Fibroblast of lung (primary cell): ENCODE measurements at regions not wholly inside any gene's neighbourhood (a gene's known extent, or its start where the extent isn't known, plus 50 kb on each side); places are given as distances from the start of the nearest gene placed in this dataset.

Experiments used
- DNase-seq, 2 donors: peaks; one replicate each; pipeline versions ENCODE4 v3.0.0 to v3.0.0-alpha.2; 2010; ENCODE audit warnings: low read depth in 2 of 2
- H2AFZ ChIP-seq: 2 replicates; pipeline ENCODE4 v1.5.1; 2012; ENCODE audit warnings: low read length, control low read depth, inconsistent platforms
- H3K27ac ChIP-seq: 2 replicates; pipeline ENCODE4 v1.5.1; 2011; ENCODE audit warnings: low read length, control low read depth; ENCODE audit not compliant: insufficient read depth
- H3K27me3 ChIP-seq: 2 replicates; pipeline ENCODE4 v1.5.1; 2011; ENCODE audit warnings: mild to moderate bottlenecking, low read length; ENCODE audit not compliant: control insufficient read depth, insufficient read depth
- H3K36me3 ChIP-seq: 2 replicates; pipeline ENCODE4 v1.5.1; 2011; ENCODE audit warnings: low read length; ENCODE audit not compliant: control insufficient read depth, insufficient read depth
- H3K4me1 ChIP-seq: 2 replicates; pipeline ENCODE4 v1.5.1; 2011; ENCODE audit warnings: low read length; ENCODE audit not compliant: control insufficient read depth, insufficient read depth; ENCODE audit errors: extremely low read depth
- H3K4me2 ChIP-seq: 2 replicates; pipeline ENCODE4 v1.5.1; 2011; ENCODE audit warnings: low read length, control low read depth; ENCODE audit not compliant: insufficient read depth; ENCODE audit errors: extremely low read depth
- H3K4me3 ChIP-seq, 4 experiments: fragments of 200-600 bp in 1 of 4; sonication (generic) in 1 of 4; replicated peaks in 1 of 4; 2 replicates each; pipeline ENCODE4 v1.5.1; 2011 to 2016; ENCODE audit warnings: low read length in 4 of 4, low read depth in 3 of 4, mild to moderate bottlenecking in 3 of 4, control low read depth in 2 of 4, inconsistent platforms in 1 of 4, mixed read lengths in 1 of 4; ENCODE audit not compliant: insufficient read depth in 1 of 4; ENCODE audit errors: control extremely low read depth in 1 of 4
- H3K79me2 ChIP-seq: 2 replicates; pipeline ENCODE4 v1.5.1; 2012; ENCODE audit warnings: mild to moderate bottlenecking, low read length, inconsistent platforms; ENCODE audit not compliant: control insufficient read depth, insufficient read depth
- H3K9ac ChIP-seq: 2 replicates; pipeline ENCODE4 v1.5.1; 2011; ENCODE audit warnings: mild to moderate bottlenecking, low read length, control low read depth; ENCODE audit not compliant: insufficient read depth
- H3K9me3 ChIP-seq: 2 replicates; pipeline ENCODE4 v1.5.1; 2012; ENCODE audit warnings: low read depth, low read length; ENCODE audit not compliant: control insufficient read depth, insufficient read depth
- H4K20me1 ChIP-seq: 2 replicates; pipeline ENCODE4 v1.5.1; 2011; ENCODE audit warnings: low read length; ENCODE audit not compliant: control insufficient read depth, insufficient read depth; ENCODE audit errors: extremely low read depth
- EZH2 ChIP-seq: IDR thresholded peaks from 2 replicates; pipeline ENCODE4 v1.5.1; 2012; ENCODE audit warnings: low read length, control low read depth, mild to moderate bottlenecking; ENCODE audit errors: missing control alignments
- TF ChIP-seq, protein P1 (sequence below), 2 donors: IDR thresholded peaks in 1 of 2; conservative IDR thresholded peaks in 1 of 2; 1 replicate in 1 of 2; 2 replicates in 1 of 2; pipeline ENCODE4 v1.5.1; 2011 to 2012; ENCODE audit warnings: low read length in 2 of 2, control low read depth in 1 of 2, inconsistent platforms in 1 of 2, low read depth in 1 of 2, mild to moderate bottlenecking in 1 of 2

DNA sequence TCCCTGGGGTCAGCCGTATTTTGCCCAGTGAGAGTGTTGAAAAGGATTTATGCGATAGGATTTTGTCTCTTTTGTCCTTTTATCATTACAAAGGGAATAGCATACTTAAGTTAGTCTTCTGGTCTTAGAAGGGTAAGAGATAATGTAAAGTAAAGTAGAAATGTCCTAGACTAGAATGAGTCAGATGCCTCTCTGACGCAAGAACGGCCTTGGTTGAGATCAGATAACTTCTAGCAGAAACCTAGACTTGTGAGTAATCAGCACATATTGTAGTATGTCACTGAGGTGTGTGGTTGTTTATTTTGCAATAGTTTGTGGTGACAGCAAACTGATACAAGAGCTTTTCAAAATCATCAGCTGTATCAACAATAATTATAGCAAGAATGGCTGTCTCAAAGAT is 866.1 kb downstream of the NSUN3 start:
- H3K79me2 ChIP-seq: no peaks in the 10 kb centered on the region
- no peak overlapping the region for H3K27ac ChIP-seq
- peak; percentile 23 to 74 for DNase-seq
- H3K27me3 ChIP-seq: no peaks in the 10 kb centered on the region
- no peaks in the 10 kb centered on the region for H3K36me3 ChIP-seq
- no peak overlapping the region for H2AFZ ChIP-seq
- no peak overlapping the region for H3K9ac ChIP-seq
- no peaks in the 10 kb centered on the region for H3K9me3 ChIP-seq
- no peaks in the 10 kb centered on the region for H3K4me1 ChIP-seq
- H3K4me2 ChIP-seq: no peak overlapping the region
- no peaks in the 10 kb centered on the region for H4K20me1 ChIP-seq
- H3K4me3 ChIP-seq: no peak overlapping the region
- no peak for TF ChIP-seq EZH2
- TF ChIP-seq, protein P1, sequence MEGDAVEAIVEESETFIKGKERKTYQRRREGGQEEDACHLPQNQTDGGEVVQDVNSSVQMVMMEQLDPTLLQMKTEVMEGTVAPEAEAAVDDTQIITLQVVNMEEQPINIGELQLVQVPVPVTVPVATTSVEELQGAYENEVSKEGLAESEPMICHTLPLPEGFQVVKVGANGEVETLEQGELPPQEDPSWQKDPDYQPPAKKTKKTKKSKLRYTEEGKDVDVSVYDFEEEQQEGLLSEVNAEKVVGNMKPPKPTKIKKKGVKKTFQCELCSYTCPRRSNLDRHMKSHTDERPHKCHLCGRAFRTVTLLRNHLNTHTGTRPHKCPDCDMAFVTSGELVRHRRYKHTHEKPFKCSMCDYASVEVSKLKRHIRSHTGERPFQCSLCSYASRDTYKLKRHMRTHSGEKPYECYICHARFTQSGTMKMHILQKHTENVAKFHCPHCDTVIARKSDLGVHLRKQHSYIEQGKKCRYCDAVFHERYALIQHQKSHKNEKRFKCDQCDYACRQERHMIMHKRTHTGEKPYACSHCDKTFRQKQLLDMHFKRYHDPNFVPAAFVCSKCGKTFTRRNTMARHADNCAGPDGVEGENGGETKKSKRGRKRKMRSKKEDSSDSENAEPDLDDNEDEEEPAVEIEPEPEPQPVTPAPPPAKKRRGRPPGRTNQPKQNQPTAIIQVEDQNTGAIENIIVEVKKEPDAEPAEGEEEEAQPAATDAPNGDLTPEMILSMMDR (conservative IDR thresholded peaks at IDR 0.05 in 1 of 2, IDR thresholded peaks at IDR 0.05 in 1 of 2; ENCODE audit: low read depth in 1 of 2, low read length in 2 of 2): no peak

DNA sequence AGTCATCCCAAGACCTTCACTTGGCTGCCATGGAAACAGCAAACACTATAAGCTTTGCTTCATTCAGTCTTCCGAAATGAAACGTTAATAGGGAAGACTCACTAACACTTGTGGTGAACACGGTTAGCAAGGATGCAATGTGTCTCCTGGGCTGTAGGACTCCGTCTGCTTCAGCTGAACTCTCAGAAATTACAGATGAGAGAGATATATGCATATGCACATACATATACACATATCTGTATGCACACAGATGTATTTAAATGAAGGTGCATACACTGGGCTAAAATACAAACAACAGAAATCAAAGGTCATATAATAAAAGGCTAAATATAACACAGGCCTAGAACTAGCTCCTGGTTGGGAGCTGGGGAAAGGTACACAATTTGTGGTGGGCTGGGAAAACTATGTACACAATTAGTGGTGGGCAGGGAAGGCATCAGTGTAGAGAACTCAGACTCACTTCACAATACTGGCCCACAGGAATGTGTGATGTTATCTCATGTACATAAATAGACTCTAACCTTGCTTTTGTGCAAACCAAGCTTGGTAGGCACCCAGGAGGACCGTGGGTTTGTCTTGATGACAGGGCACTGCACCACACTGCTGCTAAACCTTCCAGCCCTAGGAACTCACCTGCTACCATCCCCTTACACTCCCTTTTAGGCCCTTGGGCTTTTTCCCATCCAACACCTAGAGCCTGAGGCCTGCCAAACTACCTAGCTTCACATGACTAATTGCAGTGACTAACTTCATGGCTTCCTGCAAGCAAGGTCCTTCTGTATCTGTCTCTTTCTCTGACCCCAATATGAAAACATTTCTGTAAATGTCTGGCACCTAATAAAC is 873.1 kb downstream of the NSUN3 start:
- DNase-seq: peak in 1 of 2 donors; percentile 3
- no peak for TF ChIP-seq EZH2
- TF ChIP-seq, protein P1 (conservative IDR thresholded peaks at IDR 0.05 in 1 of 2, IDR thresholded peaks at IDR 0.05 in 1 of 2; ENCODE audit: low read depth in 1 of 2, low read length in 2 of 2): no peak

DNA sequence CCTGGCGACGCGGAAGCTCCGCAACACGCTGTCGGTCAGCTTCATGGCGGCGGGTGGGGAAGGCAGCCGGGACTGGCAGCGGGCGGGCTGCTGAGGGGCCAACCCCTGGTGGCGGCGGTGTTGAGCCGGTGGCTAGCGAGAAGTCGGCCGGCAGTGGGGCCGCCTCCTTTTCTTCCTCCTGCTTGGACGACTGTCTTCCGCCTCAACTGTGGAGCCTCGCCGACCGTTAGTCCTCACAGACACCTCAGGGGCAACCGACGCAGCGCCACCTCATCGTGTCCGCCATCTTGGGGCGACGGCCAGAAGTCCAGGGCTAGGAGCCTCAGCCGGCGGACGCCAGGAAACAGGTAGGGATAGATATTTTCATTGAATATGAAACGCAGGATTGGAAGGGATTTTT is 875.1 kb downstream of the NSUN3 start:
- Histone ChIP-seq H3K9me3 (no peaks in the 10 kb centered on the region), H3K27me3 (no peaks in the 10 kb centered on the region), H4K20me1 (no peaks in the 10 kb centered on the region), H3K4me1 (no peaks in the 10 kb centered on the region), H3K27ac (no peak overlapping the region), H3K9ac (no peak overlapping the region), H2AFZ (no peak overlapping the region), H3K79me2 (no peaks in the 10 kb centered on the region), H3K4me2 (no peak overlapping the region), H3K4me3 (no peak overlapping the region), H3K36me3 (no peaks in the 10 kb centered on the region)
- TF ChIP-seq, protein P1 (conservative IDR thresholded peaks at IDR 0.05 in 1 of 2, IDR thresholded peaks at IDR 0.05 in 1 of 2; ENCODE audit: low read depth in 1 of 2, low read length in 2 of 2): no peak
- TF ChIP-seq EZH2: no peak
- no peak for DNase-seq

More for the DNA sequence above, 873.1 kb downstream of the NSUN3 start:
- H3K27ac ChIP-seq: no peak overlapping the region
- H3K4me1 ChIP-seq: no peaks in the 10 kb centered on the region
- H3K36me3 ChIP-seq: no peaks in the 10 kb centered on the region
- H3K9ac ChIP-seq: no peak overlapping the region
- H3K4me2 ChIP-seq: no peak overlapping the region
- no peaks in the 10 kb centered on the region for H4K20me1 ChIP-seq
- H3K9me3 ChIP-seq: no peaks in the 10 kb centered on the region
- no peaks in the 10 kb centered on the region for H3K27me3 ChIP-seq
- H3K4me3 ChIP-seq: no peak overlapping the region
- H3K79me2 ChIP-seq: no peaks in the 10 kb centered on the region
- H2AFZ ChIP-seq: no peak overlapping the region
